ENCODE measurements at regions not wholly inside any gene's neighbourhood (a gene's known extent, or its start where the extent isn't known, plus 50 kb on each side); places are given as distances from the start of the nearest gene placed in this dataset.

GRCh38 chr3:73772076-73772886 is 147.5 kb upstream of the PDZRN3 start:
- no peaks in the 10 kb centered on the region for H3F3A ChIP-seq (ENCODE audit: control insufficient read depth, insufficient read depth)
- TF ChIP-seq CTCF (IDR thresholded peaks at IDR 0.05; ENCODE audit: low read depth, low read length, poor library complexity, severe bottlenecking) (no peak), EZH2phosphoT487 (IDR thresholded peaks at IDR 0.05; ENCODE audit: borderline replicate concordance, low read length) (no peak)
- no peaks in the 10 kb centered on the region for H3K36me3 ChIP-seq (ENCODE audit: control insufficient read depth, low read length)
- no peaks in the 10 kb centered on the region for H3K9me3 ChIP-seq (ENCODE audit: control insufficient read depth, insufficient read depth, low read length)
- H3K4me1 ChIP-seq (ENCODE audit: control insufficient read depth, low read length) = no peaks in the 10 kb centered on the region
- H4K20me1 ChIP-seq (ENCODE audit: control insufficient read depth, insufficient read depth, low read depth, low read length) = no peaks in the 10 kb centered on the region
- H3K4me3 ChIP-seq (ENCODE audit: low read length) = no peak overlapping the region
- no peaks in the 10 kb centered on the region for H3K9me2 ChIP-seq (replicated peaks; ENCODE audit: control insufficient read depth, low read length)
- no peak overlapping the region for H3K4me2 ChIP-seq (ENCODE audit: low read length)
- no peaks in the 10 kb centered on the region for H3K27me3 ChIP-seq (ENCODE audit: control insufficient read depth, low read length)
- no peak overlapping the region for H3K27ac ChIP-seq (ENCODE audit: low read depth, low read length)
- H3K79me2 ChIP-seq (ENCODE audit: control insufficient read depth, low read length) = no peaks in the 10 kb centered on the region

- no peaks in the 10 kb centered on the region for H3F3A ChIP-seq (ENCODE audit: control insufficient read depth, insufficient read depth)
- no peaks in the 10 kb centered on the region for H3K36me3 ChIP-seq (ENCODE audit: control insufficient read depth, low read length)
- no peaks in the 10 kb centered on the region for H3K9me3 ChIP-seq (ENCODE audit: control insufficient read depth, insufficient read depth, low read length)
- no peaks in the 10 kb centered on the region for H3K79me2 ChIP-seq (ENCODE audit: control insufficient read depth, low read length)
- H3K4me1 ChIP-seq (ENCODE audit: control insufficient read depth, low read length) = no peaks in the 10 kb centered on the region
- no peaks in the 10 kb centered on the region for H3K27me3 ChIP-seq (ENCODE audit: control insufficient read depth, low read length)
- H3K4me2 ChIP-seq (ENCODE audit: low read length) = no peak overlapping the region
- TF ChIP-seq CTCF (IDR thresholded peaks at IDR 0.05; ENCODE audit: low read depth, low read length, poor library complexity, severe bottlenecking) = no peak
- TF ChIP-seq EZH2phosphoT487 (IDR thresholded peaks at IDR 0.05; ENCODE audit: borderline replicate concordance, low read length) = no peak
- no peaks in the 10 kb centered on the region for H4K20me1 ChIP-seq (ENCODE audit: control insufficient read depth, insufficient read depth, low read depth, low read length)
- H3K27ac ChIP-seq (ENCODE audit: low read depth, low read length) = no peak overlapping the region
- H3K9me2 ChIP-seq (replicated peaks; ENCODE audit: control insufficient read depth, low read length) = no peaks in the 10 kb centered on the region
- no peak overlapping the region for H3K4me3 ChIP-seq (ENCODE audit: low read length)
These were observed 144.0 kb upstream of the PDZRN3 start for GRCh38 chr3:73768524-73769308.

- TF ChIP-seq CTCF (IDR thresholded peaks at IDR 0.05; ENCODE audit: low read depth, low read length, poor library complexity, severe bottlenecking) (no peak), EZH2phosphoT487 (IDR thresholded peaks at IDR 0.05; ENCODE audit: borderline replicate concordance, low read length) (no peak)
- no peak overlapping the region for H3K27ac ChIP-seq (ENCODE audit: low read depth, low read length)
- no peak overlapping the region for H3K4me2 ChIP-seq (ENCODE audit: low read length)
- H3K9me3 ChIP-seq (ENCODE audit: control insufficient read depth, insufficient read depth, low read length) = no peaks in the 10 kb centered on the region
- H4K20me1 ChIP-seq (ENCODE audit: control insufficient read depth, insufficient read depth, low read depth, low read length) = no peaks in the 10 kb centered on the region
- H3K36me3 ChIP-seq (ENCODE audit: control insufficient read depth, low read length) = no peaks in the 10 kb centered on the region
- H3K4me1 ChIP-seq (ENCODE audit: control insufficient read depth, low read length) = no peaks in the 10 kb centered on the region
- H3K79me2 ChIP-seq (ENCODE audit: control insufficient read depth, low read length) = no peaks in the 10 kb centered on the region
- no peaks in the 10 kb centered on the region for H3K27me3 ChIP-seq (ENCODE audit: control insufficient read depth, low read length)
- H3F3A ChIP-seq (ENCODE audit: control insufficient read depth, insufficient read depth) = no peaks in the 10 kb centered on the region
- H3K9me2 ChIP-seq (replicated peaks; ENCODE audit: control insufficient read depth, low read length) = no peaks in the 10 kb centered on the region
- H3K4me3 ChIP-seq (ENCODE audit: low read length) = no peak overlapping the region
These were observed 142.0 kb upstream of the PDZRN3 start for GRCh38 chr3:73766599-73767381.
